WERI-Rb-1 (cell line): ENCODE measurements at regions not wholly inside any gene's neighbourhood (a gene's known extent, or its start where the extent isn't known, plus 50 kb on each side); places are given as distances from the start of the nearest gene placed in this dataset.

Experiments used
- DNase-seq: peaks from one replicate; pipeline ENCODE4 v3.0.0-alpha.2; 2020
- H3K27ac ChIP-seq: fragments of 250-450 bp; sonication (Bioruptor Pico); 2 replicates; pipeline ENCODE4 v1.5.1; 2020; ENCODE audit warnings: mild to moderate bottlenecking, moderate library complexity
- H3K27me3 ChIP-seq: fragments of 250-450 bp; sonication (Bioruptor Pico); 2 replicates; pipeline ENCODE4 v1.5.1; 2021; ENCODE audit warnings: mild to moderate bottlenecking, low read depth, moderate library complexity; ENCODE audit not compliant: insufficient read depth, severe bottlenecking
- H3K36me3 ChIP-seq: fragments of 250-450 bp; sonication (Bioruptor Pico); 2 replicates; pipeline ENCODE4 v1.5.1; 2020; ENCODE audit warnings: mild to moderate bottlenecking, moderate library complexity
- H3K4me3 ChIP-seq: 2 replicates; pipeline ENCODE4 v1.5.1; 2011; ENCODE audit warnings: low read depth, mild to moderate bottlenecking, control low read depth, low read length
- H3K9me3 ChIP-seq: fragments of 250-450 bp; sonication (Bioruptor Pico); 2 replicates; pipeline ENCODE4 v1.5.1; 2021; ENCODE audit warnings: mild to moderate bottlenecking, moderate library complexity; ENCODE audit not compliant: severe bottlenecking
- CTCF ChIP-seq: IDR thresholded peaks from 2 replicates; pipeline ENCODE4 v1.5.1; 2011; ENCODE audit warnings: low read depth, mild to moderate bottlenecking, control low read depth, inconsistent platforms, low read length

GRCh38 chr4:115668396-115668795 is 555.0 kb upstream of the NDST4 start:
- Histone ChIP-seq H3K27ac (no peak overlapping the region), H3K9me3 (no peaks in the 10 kb centered on the region), H3K36me3 (no peaks in the 10 kb centered on the region), H3K4me3 (no peak overlapping the region), H3K27me3 (no peaks in the 10 kb centered on the region)
- no peak for DNase-seq
- TF ChIP-seq CTCF = no peak

GRCh38 chr4:115664285-115664684 is 550.9 kb upstream of the NDST4 start:
- peak; percentile 96 for DNase-seq
- Histone ChIP-seq H3K9me3 (no peaks in the 10 kb centered on the region), H3K36me3 (no peaks in the 10 kb centered on the region), H3K4me3 (no peak overlapping the region), H3K27me3 (no peaks in the 10 kb centered on the region), H3K27ac (peak overlapping the region; percentile 67)
- TF ChIP-seq CTCF = no peak

GRCh38 chr4:115660465-115660864 is 547.0 kb upstream of the NDST4 start:
- no peaks in the 10 kb centered on the region for H3K36me3 ChIP-seq
- H3K27me3 ChIP-seq = no peaks in the 10 kb centered on the region
- H3K4me3 ChIP-seq = peak overlapping the region; percentile 26
- H3K9me3 ChIP-seq = no peaks in the 10 kb centered on the region
- TF ChIP-seq CTCF = no peak
- DNase-seq = no peak
- H3K27ac ChIP-seq = peak overlapping the region; percentile 27

GRCh38 chr4:115657991-115658650 is 544.7 kb upstream of the NDST4 start:
- TF ChIP-seq CTCF = no peak
- Histone ChIP-seq H3K36me3 (no peaks in the 10 kb centered on the region), H3K9me3 (no peaks in the 10 kb centered on the region), H3K27ac (no peak overlapping the region), H3K4me3 (no peak overlapping the region), H3K27me3 (no peaks in the 10 kb centered on the region)
- no peak for DNase-seq

- Histone ChIP-seq H3K9me3 (no peaks in the 10 kb centered on the region), H3K4me3 (no peak overlapping the region), H3K36me3 (no peaks in the 10 kb centered on the region), H3K27ac (no peak overlapping the region), H3K27me3 (no peaks in the 10 kb centered on the region)
- DNase-seq = no peak
- no peak for TF ChIP-seq CTCF
Measured at GRCh38 chr4:115655626-115656025, 542.2 kb upstream of the NDST4 start.

GRCh38 chr4:115648786-115649185 is 535.4 kb upstream of the NDST4 start:
- H3K36me3 ChIP-seq = no peaks in the 10 kb centered on the region
- DNase-seq = no peak
- no peaks in the 10 kb centered on the region for H3K27me3 ChIP-seq
- no peak overlapping the region for H3K27ac ChIP-seq
- no peak overlapping the region for H3K4me3 ChIP-seq
- no peaks in the 10 kb centered on the region for H3K9me3 ChIP-seq
- TF ChIP-seq CTCF = no peak
